22Rv1 (cell line): ENCODE measurements at regions not wholly inside any gene's neighbourhood (a gene's known extent, or its start where the extent isn't known, plus 50 kb on each side); places are given as distances from the start of the nearest gene placed in this dataset.

Source experiments
- ZFX ChIP-seq: fragments of 450-650 bp; IDR thresholded peaks from 2 replicates; pipeline ENCODE4 v1.6.1; 2017; ENCODE audit warnings: antibody characterized with exemption, borderline replicate concordance
- TF ChIP-seq, protein P1 (sequence below): fragments of 450-650 bp; IDR thresholded peaks from 2 replicates; pipeline ENCODE4 v1.5.1; 2017; ENCODE audit warnings: mild to moderate bottlenecking

DNA sequence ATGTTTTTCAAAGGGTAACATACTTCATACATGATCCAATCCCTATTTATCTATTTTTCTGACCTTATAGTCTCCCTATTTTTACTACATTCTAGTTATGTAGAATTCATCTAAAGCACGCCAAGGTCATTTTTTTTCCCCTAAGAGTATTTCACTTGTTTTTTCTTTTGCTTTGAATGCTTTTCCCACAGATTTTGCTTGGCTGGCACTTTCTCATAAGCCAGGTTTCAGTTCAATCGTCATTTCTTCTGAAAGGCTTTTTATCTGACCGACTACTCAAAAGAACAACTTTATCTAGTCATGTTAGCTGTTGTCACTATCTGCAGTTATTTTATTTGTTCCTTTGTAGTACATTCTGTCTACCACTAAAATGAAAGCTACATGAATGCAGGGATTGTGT, 1274.6 kb downstream of the REEP3 start:
- TF ChIP-seq, protein P1, sequence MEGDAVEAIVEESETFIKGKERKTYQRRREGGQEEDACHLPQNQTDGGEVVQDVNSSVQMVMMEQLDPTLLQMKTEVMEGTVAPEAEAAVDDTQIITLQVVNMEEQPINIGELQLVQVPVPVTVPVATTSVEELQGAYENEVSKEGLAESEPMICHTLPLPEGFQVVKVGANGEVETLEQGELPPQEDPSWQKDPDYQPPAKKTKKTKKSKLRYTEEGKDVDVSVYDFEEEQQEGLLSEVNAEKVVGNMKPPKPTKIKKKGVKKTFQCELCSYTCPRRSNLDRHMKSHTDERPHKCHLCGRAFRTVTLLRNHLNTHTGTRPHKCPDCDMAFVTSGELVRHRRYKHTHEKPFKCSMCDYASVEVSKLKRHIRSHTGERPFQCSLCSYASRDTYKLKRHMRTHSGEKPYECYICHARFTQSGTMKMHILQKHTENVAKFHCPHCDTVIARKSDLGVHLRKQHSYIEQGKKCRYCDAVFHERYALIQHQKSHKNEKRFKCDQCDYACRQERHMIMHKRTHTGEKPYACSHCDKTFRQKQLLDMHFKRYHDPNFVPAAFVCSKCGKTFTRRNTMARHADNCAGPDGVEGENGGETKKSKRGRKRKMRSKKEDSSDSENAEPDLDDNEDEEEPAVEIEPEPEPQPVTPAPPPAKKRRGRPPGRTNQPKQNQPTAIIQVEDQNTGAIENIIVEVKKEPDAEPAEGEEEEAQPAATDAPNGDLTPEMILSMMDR = no peak
- no peak for TF ChIP-seq ZFX
